ENCODE measurements at regions not wholly inside any gene's neighbourhood (a gene's known extent, or its start where the extent isn't known, plus 50 kb on each side); places are given as distances from the start of the nearest gene placed in this dataset.

DNA sequence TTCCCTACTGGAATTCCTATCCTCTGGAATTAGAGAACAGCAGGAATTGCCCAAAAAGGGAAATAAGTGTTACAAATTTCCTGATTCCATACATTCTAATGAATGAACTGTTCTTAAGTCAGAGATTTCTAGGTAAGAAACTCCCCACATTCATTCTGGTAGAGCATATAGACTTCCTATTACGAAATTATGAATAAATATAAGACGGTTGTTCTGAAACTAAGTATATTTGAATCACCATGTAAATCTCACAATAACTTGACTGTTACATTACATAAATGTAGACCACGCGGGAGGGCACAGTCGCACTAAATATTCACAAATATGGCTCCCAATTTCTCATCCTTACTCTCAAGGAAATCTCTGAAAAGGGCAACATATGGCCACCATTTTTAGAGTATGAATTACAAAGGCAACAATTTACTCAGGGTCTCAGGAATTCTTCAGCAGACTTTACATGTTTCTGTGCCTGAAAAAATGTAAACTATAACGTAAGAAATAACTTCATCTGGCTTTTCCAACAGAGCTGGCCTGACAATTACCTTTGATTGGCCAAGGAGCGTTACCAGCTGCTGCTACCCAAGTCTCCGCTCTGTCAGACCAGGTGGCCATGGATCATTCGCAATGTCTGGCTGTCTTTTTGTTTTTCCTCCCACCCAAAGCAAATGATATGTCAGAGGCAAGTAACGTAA, 115.8 kb downstream of the MPP7 start:
- TF ChIP-seq, protein P1, sequence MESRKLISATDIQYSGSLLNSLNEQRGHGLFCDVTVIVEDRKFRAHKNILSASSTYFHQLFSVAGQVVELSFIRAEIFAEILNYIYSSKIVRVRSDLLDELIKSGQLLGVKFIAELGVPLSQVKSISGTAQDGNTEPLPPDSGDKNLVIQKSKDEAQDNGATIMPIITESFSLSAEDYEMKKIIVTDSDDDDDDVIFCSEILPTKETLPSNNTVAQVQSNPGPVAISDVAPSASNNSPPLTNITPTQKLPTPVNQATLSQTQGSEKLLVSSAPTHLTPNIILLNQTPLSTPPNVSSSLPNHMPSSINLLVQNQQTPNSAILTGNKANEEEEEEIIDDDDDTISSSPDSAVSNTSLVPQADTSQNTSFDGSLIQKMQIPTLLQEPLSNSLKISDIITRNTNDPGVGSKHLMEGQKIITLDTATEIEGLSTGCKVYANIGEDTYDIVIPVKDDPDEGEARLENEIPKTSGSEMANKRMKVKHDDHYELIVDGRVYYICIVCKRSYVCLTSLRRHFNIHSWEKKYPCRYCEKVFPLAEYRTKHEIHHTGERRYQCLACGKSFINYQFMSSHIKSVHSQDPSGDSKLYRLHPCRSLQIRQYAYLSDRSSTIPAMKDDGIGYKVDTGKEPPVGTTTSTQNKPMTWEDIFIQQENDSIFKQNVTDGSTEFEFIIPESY (IDR thresholded peaks at IDR 0.05; ENCODE audit: borderline replicate concordance, low read depth) = no peak
- TF ChIP-seq POLR2AphosphoS5 (IDR thresholded peaks at IDR 0.05; ENCODE audit: low read depth, low read length) = no peak
- TF ChIP-seq CHD2 (IDR thresholded peaks at IDR 0.05; ENCODE audit: low read length, partially characterized antibody) = no peak
- TF ChIP-seq TAF1 (IDR thresholded peaks at IDR 0.05; ENCODE audit: borderline replicate concordance, low read depth, low read length) = no peak
